OCI-LY7 (cell line): ENCODE measurements at regions not wholly inside any gene's neighbourhood (a gene's known extent, or its start where the extent isn't known, plus 50 kb on each side); places are given as distances from the start of the nearest gene placed in this dataset.
"Not testable (repeated sequence)": the region's sequence is repeated elsewhere in the genome, so short reads cannot be mapped to it uniquely, and the experiment has no call there.

Source experiments
- BruUV-seq: library from RNA; stranded (reverse); fragments of 400-500 nt; replicated peaks from 2 replicates; lab custom pipeline; 2021; lab: Mats Ljungman, UMichigan
- CTCF ChIA-PET: fragments of 300-600 bp; sonication (Branson Sonifier 250); formaldehyde crosslinking; loops from one replicate; lab custom pipeline; 2022; ENCODE audit warnings: antibody characterized with exemption; ENCODE audit not compliant: unreplicated experiment; lab: Charles Lee
- POLR2A ChIA-PET: fragments of 300-600 bp; sonication (Branson Sonifier 250); formaldehyde crosslinking; loops from one replicate; lab custom pipeline; 2022; ENCODE audit warnings: antibody characterized with exemption; lab: Charles Lee
- DNase-seq: peaks from one replicate; pipeline ENCODE4 v3.0.0-alpha.2; 2015; ENCODE audit warnings: low spot score
- H2AFZ ChIP-seq: fragments of 200-600 bp; sonication (generic), shearing (Covaris generic); 2 replicates; pipeline ENCODE4 v1.6.1; 2014; ENCODE audit warnings: mild to moderate bottlenecking, antibody characterized with exemption, low read length, moderate library complexity
- H3K27ac ChIP-seq: fragments of 200-600 bp; sonication (generic); 2 replicates; pipeline ENCODE4 v1.5.1; 2014; ENCODE audit warnings: mixed run types, low read depth, mild to moderate bottlenecking, moderate library complexity, low read length, inconsistent platforms; ENCODE audit not compliant: poor library complexity, severe bottlenecking
- H3K36me3 ChIP-seq: fragments of 200-600 bp; sonication (generic); 2 replicates; pipeline ENCODE4 v1.6.1; 2014; ENCODE audit warnings: mild to moderate bottlenecking, antibody characterized with exemption, low read length, moderate library complexity, mixed read lengths; ENCODE audit not compliant: insufficient read depth
- H3K4me1 ChIP-seq: fragments of 200-600 bp; sonication (generic); 2 replicates; pipeline ENCODE4 v1.5.1; 2014; ENCODE audit warnings: mild to moderate bottlenecking, low read length; ENCODE audit not compliant: insufficient read depth, poor library complexity, severe bottlenecking
- H3K4me2 ChIP-seq: fragments of 200-600 bp; sonication (generic); 2 replicates; pipeline ENCODE4 v1.6.1; 2014; ENCODE audit warnings: mild to moderate bottlenecking, low read length
- H3K4me3 ChIP-seq: fragments of 200-600 bp; sonication (generic); 2 replicates; pipeline ENCODE4 v1.5.1; 2014; ENCODE audit warnings: mild to moderate bottlenecking, low read depth, low read length; ENCODE audit not compliant: poor library complexity, severe bottlenecking
- H3K79me2 ChIP-seq: fragments of 200-600 bp; sonication (generic); 2 replicates; pipeline ENCODE4 v1.6.1; 2016; ENCODE audit warnings: low read depth, mild to moderate bottlenecking, low read length, moderate library complexity, mixed read lengths; ENCODE audit not compliant: insufficient read depth
- H3K9me2 ChIP-seq: fragments of 200-600 bp; sonication (generic); 2 replicates; pipeline ENCODE4 v1.6.1; 2016; ENCODE audit warnings: mild to moderate bottlenecking, low read length, mixed read lengths; ENCODE audit not compliant: insufficient read depth
- H3K9me3 ChIP-seq: fragments of 200-600 bp; sonication (generic); 2 replicates; pipeline ENCODE4 v1.6.1; 2014; ENCODE audit warnings: mild to moderate bottlenecking, mixed run types, low read length, mixed read lengths
- H4K20me1 ChIP-seq: fragments of 200-600 bp; sonication (generic); 2 replicates; pipeline ENCODE4 v1.6.1; 2014; ENCODE audit warnings: mild to moderate bottlenecking, antibody characterized with exemption, low read length, moderate library complexity, mixed read lengths; ENCODE audit not compliant: insufficient read depth
- EZH2phosphoT487 ChIP-seq: fragments of 200-600 bp; sonication (generic); IDR thresholded peaks from 2 replicates; pipeline ENCODE4 v1.6.1; 2018; ENCODE audit warnings: low read depth, borderline replicate concordance, mild to moderate bottlenecking, mixed run types, antibody characterized with exemption, low read length, moderate library complexity, mixed read lengths
- intact Hi-C: fragments of 100-400 bp; cut with micrococcal nuclease; formaldehyde crosslinking; loops from one replicate; pipeline ENCODE4 v1.10.0; 2022; ENCODE audit not compliant: unreplicated experiment
- TF ChIP-seq, protein P1 (sequence below): fragments of 200-600 bp; sonication (generic); conservative IDR thresholded peaks from 2 replicates; pipeline ENCODE4 v1.5.1; 2014; ENCODE audit warnings: mild to moderate bottlenecking, antibody characterized with exemption, low read length, moderate library complexity, mixed read lengths

DNA sequence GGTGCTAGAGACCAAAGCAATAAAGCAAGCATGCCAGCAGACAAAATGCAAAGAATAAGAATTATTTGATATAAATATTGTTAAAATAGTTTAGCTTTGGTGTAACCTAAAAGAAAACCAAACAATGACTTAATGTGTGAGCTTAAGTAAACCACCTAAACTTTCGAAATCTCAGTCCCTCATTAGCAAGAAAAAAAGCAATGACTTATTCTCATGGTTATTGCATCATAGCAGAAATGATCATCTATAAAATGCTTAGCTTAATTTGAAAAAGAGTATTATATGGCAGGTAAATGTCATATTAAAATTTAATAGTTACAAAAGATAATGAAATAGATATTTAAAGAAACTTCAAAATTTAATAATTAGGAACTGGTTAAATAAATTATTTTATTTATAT, 1395.7 kb upstream of the EYS start:
- no peaks in the 10 kb centered on the region for H3K9me3 ChIP-seq
- no peak for TF ChIP-seq EZH2phosphoT487
- TF ChIP-seq, protein P1, sequence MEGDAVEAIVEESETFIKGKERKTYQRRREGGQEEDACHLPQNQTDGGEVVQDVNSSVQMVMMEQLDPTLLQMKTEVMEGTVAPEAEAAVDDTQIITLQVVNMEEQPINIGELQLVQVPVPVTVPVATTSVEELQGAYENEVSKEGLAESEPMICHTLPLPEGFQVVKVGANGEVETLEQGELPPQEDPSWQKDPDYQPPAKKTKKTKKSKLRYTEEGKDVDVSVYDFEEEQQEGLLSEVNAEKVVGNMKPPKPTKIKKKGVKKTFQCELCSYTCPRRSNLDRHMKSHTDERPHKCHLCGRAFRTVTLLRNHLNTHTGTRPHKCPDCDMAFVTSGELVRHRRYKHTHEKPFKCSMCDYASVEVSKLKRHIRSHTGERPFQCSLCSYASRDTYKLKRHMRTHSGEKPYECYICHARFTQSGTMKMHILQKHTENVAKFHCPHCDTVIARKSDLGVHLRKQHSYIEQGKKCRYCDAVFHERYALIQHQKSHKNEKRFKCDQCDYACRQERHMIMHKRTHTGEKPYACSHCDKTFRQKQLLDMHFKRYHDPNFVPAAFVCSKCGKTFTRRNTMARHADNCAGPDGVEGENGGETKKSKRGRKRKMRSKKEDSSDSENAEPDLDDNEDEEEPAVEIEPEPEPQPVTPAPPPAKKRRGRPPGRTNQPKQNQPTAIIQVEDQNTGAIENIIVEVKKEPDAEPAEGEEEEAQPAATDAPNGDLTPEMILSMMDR = no peak
- no peak overlapping the region for H3K27ac ChIP-seq
- no peak overlapping the region for H3K4me3 ChIP-seq
- no TSS peak for BruUV-seq
- no peaks in the 10 kb centered on the region for H3K79me2 ChIP-seq
- DNase-seq = no peak
- intact Hi-C loops = no loop called here
- no peaks in the 10 kb centered on the region for H3K9me2 ChIP-seq
- H2AFZ ChIP-seq = no peak overlapping the region
- ChIA-PET CTCF (no interaction called here), POLR2A (no interaction called here)
- H3K4me1 ChIP-seq = no peaks in the 10 kb centered on the region
- no peaks in the 10 kb centered on the region for H4K20me1 ChIP-seq
- H3K4me2 ChIP-seq = no peak overlapping the region
- H3K36me3 ChIP-seq = no peaks in the 10 kb centered on the region

DNA sequence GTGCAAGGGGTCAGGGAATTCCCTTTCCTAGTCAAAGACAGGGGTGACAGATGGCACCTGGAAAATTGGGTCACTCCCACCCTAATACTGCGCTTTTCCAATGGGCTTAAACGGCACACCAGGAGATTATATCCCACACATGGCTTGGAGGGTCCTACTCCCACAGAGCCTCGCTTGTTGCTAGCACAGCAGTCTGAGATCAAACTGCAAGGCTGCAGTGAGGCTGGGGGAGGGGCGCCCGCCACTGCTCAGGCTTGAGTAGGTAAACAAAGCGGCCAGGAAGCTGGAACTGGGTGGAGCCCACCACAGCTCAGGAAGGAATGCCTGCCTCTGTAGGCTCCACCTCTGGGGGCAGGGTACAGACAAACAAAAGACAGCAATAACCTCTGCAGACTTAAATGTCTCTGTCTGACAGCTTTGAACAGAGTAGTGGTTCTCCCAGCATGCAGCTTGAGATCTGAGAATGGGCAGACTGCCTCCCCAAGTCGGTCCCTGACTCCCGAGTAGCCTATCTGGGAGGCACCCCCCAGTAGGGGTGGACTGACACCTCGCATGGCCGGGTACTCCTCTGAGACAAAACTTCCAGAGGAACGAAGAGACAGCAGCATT, 1388.7 kb upstream of the EYS start:
- H3K27ac ChIP-seq, H3K9me2 ChIP-seq, DNase-seq, H3K79me2 ChIP-seq, BruUV-seq, H3K9me3 ChIP-seq, H4K20me1 ChIP-seq, intact Hi-C loops, CTCF ChIA-PET, H3K36me3 ChIP-seq, H3K4me3 ChIP-seq, H2AFZ ChIP-seq, POLR2A ChIA-PET, H3K4me2 ChIP-seq, H3K4me1 ChIP-seq: not testable (repeated sequence)

DNA sequence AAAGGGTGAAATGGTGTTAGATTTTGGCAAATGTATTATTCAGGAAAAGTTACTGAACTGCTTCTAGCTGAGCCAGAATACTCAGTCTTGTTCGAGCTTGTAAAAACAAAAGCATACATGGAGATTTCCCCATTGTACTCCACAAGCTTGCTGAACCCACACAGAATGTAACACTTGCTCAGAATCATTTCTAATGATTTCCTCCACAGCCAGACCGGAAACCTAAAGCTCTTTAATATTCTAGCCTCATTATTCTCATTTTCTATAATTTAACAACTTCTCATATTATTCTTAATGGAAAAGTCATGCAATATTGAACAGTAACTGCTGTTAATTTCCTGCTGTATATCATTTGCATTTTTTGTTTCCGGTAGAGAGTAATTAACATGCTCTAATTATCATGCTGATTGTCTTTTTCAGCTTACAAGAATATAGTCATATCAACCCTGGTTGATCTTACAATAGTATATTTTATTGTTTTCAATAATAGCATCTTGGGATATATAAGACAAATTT, 1387.5 kb upstream of the EYS start:
- H3K9me3 ChIP-seq = no peaks in the 10 kb centered on the region
- H3K9me2 ChIP-seq = no peaks in the 10 kb centered on the region; the same call in 1 of the 2 replicates
- H3K4me2 ChIP-seq = no peak overlapping the region
- H3K79me2 ChIP-seq = no peaks in the 10 kb centered on the region
- intact Hi-C loops = no loop called here
- H3K36me3 ChIP-seq = no peaks in the 10 kb centered on the region
- no peaks in the 10 kb centered on the region for H4K20me1 ChIP-seq
- no peak overlapping the region for H3K4me3 ChIP-seq
- CTCF ChIA-PET = no interaction called here
- POLR2A ChIA-PET = no interaction called here
- no peak overlapping the region for H3K27ac ChIP-seq
- DNase-seq = no peak
- H3K4me1 ChIP-seq = no peaks in the 10 kb centered on the region
- no TSS peak for BruUV-seq
- TF ChIP-seq, protein P1 = no peak
- TF ChIP-seq EZH2phosphoT487 = no peak
- H2AFZ ChIP-seq = no peak overlapping the region
